Body of pancreas (tissue), 4 donors: ENCODE measurements at regions not wholly inside any gene's neighbourhood (a gene's known extent, or its start where the extent isn't known, plus 50 kb on each side); places are given as distances from the start of the nearest gene placed in this dataset.

Experiments used
- ATAC-seq: fragments of 150-250 bp; one replicate; pipeline ENCODE4 v1.9.1; 2016
- DNase-seq, 4 donors: peaks; one replicate each; pipeline ENCODE4 v3.0.0-alpha.2; 2019
- H3K27ac ChIP-seq, 4 donors: fragments of 200-600 bp; sonication (generic); 1 replicate in 3 of 4; 2 replicates in 1 of 4; pipeline versions ENCODE4 v1.5.1 to v1.6.1; 2016 to 2019; ENCODE audit warnings: mild to moderate bottlenecking in 1 of 4, mixed read lengths in 1 of 4, moderate library complexity in 1 of 4
- H3K27me3 ChIP-seq, 2 donors: fragments of 200-600 bp; sonication (generic); one replicate each; pipeline ENCODE4 v1.6.0; 2016; ENCODE audit warnings: mild to moderate bottlenecking in 1 of 2
- H3K36me3 ChIP-seq, 2 donors: fragments of 200-600 bp; sonication (generic); replicated peaks in 1 of 2; 2 replicates each; pipeline ENCODE4 v1.5.1; 2016; ENCODE audit warnings: low read depth in 2 of 2; ENCODE audit not compliant: insufficient read depth in 1 of 2
- H3K4me1 ChIP-seq: fragments of 200-600 bp; sonication (generic); one replicate; pipeline ENCODE4 v1.6.0; 2016
- H3K4me3 ChIP-seq, 2 donors: fragments of 200-600 bp; sonication (generic); 1 replicate in 1 of 2; 2 replicates in 1 of 2; pipeline ENCODE4 v1.5.1; 2016 to 2019
- H3K9me3 ChIP-seq, 3 donors: fragments of 200-600 bp; sonication (generic); 1 replicate in 2 of 3; 2 replicates in 1 of 3; pipeline ENCODE4 v1.5.1; 2016
- POLR2A ChIP-seq, 3 donors: fragments of 450-650 bp; IDR thresholded peaks; one replicate each; pipeline ENCODE4 v1.6.1; 2016; ENCODE audit warnings: antibody characterized with exemption in 3 of 3, mild to moderate bottlenecking in 2 of 3
- WGBS, 2 donors: methylation state at CpG; one replicate each; pipeline ENCODE4 v1.1.5; 2017; 5-methylcytosine and 5-hydroxymethylcytosine counted together
- intact Hi-C: fragments of 100-400 bp; cut with DNase I; formaldehyde crosslinking; loops from one replicate; pipeline ENCODE4 v1.15.1; 2023
- TF ChIP-seq, protein P1 (sequence below), 7 experiments: fragments of 450-650 bp in 4 of 7; fragments of 200-600 bp in 3 of 7; sonication (generic) in 3 of 7; IDR thresholded peaks; one replicate each; pipeline ENCODE4 v1.5.1; 2016 to 2019; ENCODE audit warnings: antibody characterized with exemption in 7 of 7

DNA sequence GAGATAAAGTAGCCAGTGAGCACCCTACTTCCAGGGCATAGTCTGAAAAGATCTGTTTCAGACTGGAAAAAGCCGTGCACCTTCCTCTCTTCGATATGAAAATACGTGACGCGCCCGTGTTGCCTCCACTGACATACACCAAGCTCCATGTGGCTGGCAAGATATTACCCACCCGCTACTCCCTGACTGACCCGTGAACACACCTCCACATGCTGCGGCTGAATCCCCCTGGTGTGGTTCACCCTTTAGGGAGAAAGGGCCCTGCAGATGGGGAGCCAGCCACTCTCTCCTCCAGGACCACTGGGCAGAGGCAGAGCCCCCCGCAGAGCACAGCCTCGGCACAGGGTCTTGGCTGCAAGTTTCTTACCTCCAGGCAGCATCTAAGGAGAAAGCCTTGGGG lies 245.0 kb downstream of the BRD1 start:
- TF ChIP-seq, protein P1, sequence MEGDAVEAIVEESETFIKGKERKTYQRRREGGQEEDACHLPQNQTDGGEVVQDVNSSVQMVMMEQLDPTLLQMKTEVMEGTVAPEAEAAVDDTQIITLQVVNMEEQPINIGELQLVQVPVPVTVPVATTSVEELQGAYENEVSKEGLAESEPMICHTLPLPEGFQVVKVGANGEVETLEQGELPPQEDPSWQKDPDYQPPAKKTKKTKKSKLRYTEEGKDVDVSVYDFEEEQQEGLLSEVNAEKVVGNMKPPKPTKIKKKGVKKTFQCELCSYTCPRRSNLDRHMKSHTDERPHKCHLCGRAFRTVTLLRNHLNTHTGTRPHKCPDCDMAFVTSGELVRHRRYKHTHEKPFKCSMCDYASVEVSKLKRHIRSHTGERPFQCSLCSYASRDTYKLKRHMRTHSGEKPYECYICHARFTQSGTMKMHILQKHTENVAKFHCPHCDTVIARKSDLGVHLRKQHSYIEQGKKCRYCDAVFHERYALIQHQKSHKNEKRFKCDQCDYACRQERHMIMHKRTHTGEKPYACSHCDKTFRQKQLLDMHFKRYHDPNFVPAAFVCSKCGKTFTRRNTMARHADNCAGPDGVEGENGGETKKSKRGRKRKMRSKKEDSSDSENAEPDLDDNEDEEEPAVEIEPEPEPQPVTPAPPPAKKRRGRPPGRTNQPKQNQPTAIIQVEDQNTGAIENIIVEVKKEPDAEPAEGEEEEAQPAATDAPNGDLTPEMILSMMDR (IDR thresholded peaks at IDR 0.05), result no peak
- TF ChIP-seq POLR2A (IDR thresholded peaks at IDR 0.05), result no peak
- Histone ChIP-seq H3K36me3 (no peaks in the 10 kb centered on the region), H3K27me3 (no peaks in the 10 kb centered on the region), H3K4me3 (no peak overlapping the region), H3K4me1 (no peaks in the 10 kb centered on the region), H3K27ac (no peak overlapping the region), H3K9me3 (no peaks in the 10 kb centered on the region)
- DNase-seq, result no peak
- 73% methylated on average over 11 of the region's 11 CpGs; no CpG with 5 or more reads in 1 of the 2 donors for WGBS, 2 donors
- no peak for ATAC-seq
- intact Hi-C loops, result no loop called here

DNA sequence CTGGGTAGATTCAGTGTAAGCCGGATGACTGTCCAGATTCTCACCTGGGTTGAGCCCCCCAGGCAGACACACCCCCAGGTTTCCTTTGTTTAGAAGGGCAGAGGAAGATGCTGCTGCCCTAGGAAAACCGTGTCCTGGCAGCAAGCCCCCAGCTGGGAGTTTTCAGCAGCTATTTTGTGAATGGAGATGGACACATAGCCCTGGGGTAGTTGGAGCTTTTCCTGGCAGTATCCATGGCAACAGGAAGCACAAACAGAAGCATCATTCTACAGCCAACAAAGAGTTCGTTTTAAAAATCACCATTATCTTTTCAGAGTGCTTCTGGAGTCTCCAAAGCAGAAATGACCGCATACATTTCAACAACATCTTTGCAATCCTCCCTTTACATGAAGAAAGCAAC lies 245.5 kb downstream of the BRD1 start:
- H3K4me1 ChIP-seq, result no peaks in the 10 kb centered on the region
- no peaks in the 10 kb centered on the region for H3K9me3 ChIP-seq
- H3K4me3 ChIP-seq, result no peak overlapping the region
- intact Hi-C loops, result no loop called here
- 52 to 59% methylated on average over 4 of the region's 4 CpGs for WGBS, 2 donors
- H3K27me3 ChIP-seq, result no peaks in the 10 kb centered on the region
- no peaks in the 10 kb centered on the region for H3K36me3 ChIP-seq
- H3K27ac ChIP-seq, result no peak overlapping the region
- ATAC-seq, result no peak
- no peak for DNase-seq
- TF ChIP-seq POLR2A (IDR thresholded peaks at IDR 0.05), result no peak
- TF ChIP-seq, protein P1 (IDR thresholded peaks at IDR 0.05), result no peak

DNA sequence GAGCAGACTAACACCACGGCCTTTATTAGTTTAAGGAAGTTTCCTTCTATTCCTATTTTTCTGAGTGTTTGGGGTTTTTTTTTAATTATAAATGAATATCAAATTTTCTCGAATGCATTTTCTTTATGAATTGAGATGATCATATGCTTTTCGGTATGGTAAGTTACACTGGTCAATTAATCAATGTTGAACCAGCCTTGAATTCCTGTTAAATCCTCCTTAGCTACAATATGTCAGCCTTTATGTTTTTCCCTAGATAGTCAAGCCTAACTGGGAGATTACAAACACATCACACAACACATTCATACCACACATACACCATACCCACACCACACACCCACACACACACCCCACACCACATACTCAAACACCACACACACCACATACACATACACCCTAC lies 247.6 kb downstream of the BRD1 start:
- 49 to 54% methylated on average over 3 of the region's 3 CpGs for WGBS, 2 donors
- no peaks in the 10 kb centered on the region for H3K36me3 ChIP-seq
- TF ChIP-seq, protein P1 (IDR thresholded peaks at IDR 0.05), result no peak
- no peak for TF ChIP-seq POLR2A (IDR thresholded peaks at IDR 0.05)

DNA sequence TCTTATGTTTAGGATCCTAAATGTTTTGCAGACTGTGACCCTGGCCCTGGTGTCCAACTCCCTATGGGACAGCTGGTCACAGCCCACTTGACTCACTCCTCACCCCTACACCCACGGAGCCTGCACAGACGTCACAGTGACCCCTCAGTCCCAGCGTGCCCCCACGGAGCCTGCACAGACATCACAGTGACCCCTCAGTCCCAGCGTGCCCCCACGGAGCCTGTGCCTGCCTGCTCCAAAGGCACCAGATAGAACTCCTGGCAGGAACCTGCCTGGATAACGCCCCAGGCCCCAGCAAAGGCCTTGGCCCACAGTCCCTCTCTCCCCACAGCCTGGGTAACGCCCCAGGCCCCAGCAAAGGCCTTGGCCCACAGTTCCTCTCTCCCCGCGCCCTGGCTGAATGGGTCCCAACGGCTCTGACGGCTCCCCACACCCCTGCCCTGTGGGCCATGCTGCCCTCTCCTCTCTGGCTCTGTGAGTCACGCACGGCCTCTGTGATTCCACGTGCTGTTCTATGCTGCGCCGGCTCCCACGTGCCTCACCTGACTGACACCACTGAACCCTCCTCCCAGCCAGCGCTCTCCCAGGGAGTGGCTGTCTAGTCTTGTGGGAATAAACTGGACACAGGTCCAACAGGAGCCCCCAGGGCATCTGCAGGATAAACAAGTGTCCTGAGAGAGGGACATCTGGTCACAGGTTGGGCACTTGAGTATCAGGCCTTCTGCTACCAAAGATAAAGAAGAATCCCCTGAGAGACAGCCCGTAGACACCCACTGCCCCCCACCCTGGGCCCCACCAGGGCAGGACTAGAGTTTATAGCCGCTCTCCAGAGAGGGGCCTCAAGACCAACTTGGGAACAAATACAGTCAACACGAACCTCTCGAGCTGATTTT lies 250.3 kb downstream of the BRD1 start:
- intact Hi-C loops, result no loop called here
- peak; percentile 25 for ATAC-seq

More for the DNA sequence above, 247.6 kb downstream of the BRD1 start:
- Histone ChIP-seq H3K27me3 (no peaks in the 10 kb centered on the region), H3K9me3 (no peaks in the 10 kb centered on the region), H3K4me1 (no peaks in the 10 kb centered on the region), H3K27ac (no peak overlapping the region), H3K4me3 (no peak overlapping the region)
- no peak for DNase-seq
- ATAC-seq, result no peak
- intact Hi-C loops, result no loop called here

More for the DNA sequence above, 250.3 kb downstream of the BRD1 start:
- Histone ChIP-seq H3K4me3 (no peak overlapping the region), H3K27ac (no peak overlapping the region), H3K36me3 (no peaks in the 10 kb centered on the region), H3K9me3 (no peaks in the 10 kb centered on the region), H3K4me1 (no peaks in the 10 kb centered on the region), H3K27me3 (no peaks in the 10 kb centered on the region)
- 65% methylated on average over 23 of the region's 23 CpGs for WGBS, 2 donors
- TF ChIP-seq, protein P1 (IDR thresholded peaks at IDR 0.05), result no peak
- no peak for TF ChIP-seq POLR2A (IDR thresholded peaks at IDR 0.05)
- DNase-seq, result no peak
